GM23338 (cell line): ENCODE measurements at regions not wholly inside any gene's neighbourhood (a gene's known extent, or its start where the extent isn't known, plus 50 kb on each side); places are given as distances from the start of the nearest gene placed in this dataset.

Experiments used
- CREB1 ChIP-seq: fragments of 250-450 bp; sonication (Bioruptor Pico); IDR thresholded peaks from 2 replicates; pipeline ENCODE4 v1.5.0; 2020; ENCODE audit warnings: low read depth, mild to moderate bottlenecking, moderate library complexity
- CTCF ChIP-seq, 2 experiments: fragments of 200-600 bp in 1 of 2; sonication (generic) in 1 of 2; conservative IDR thresholded peaks; 2 replicates each; pipeline versions ENCODE4 v1.5.1 to v1.6.1; 2016 to 2017; ENCODE audit warnings: antibody characterized with exemption in 2 of 2, low read depth in 2 of 2, mild to moderate bottlenecking in 2 of 2, moderate library complexity in 1 of 2
- EZH2 ChIP-seq: fragments of 200-600 bp; sonication (generic); IDR thresholded peaks from one replicate; pipeline ENCODE4 v1.8.0; 2017; ENCODE audit warnings: antibody characterized with exemption, mild to moderate bottlenecking, low read depth; ENCODE audit not compliant: unreplicated experiment
- EZH2phosphoT487 ChIP-seq: fragments of 200-600 bp; sonication (generic); IDR thresholded peaks from one replicate; pipeline ENCODE4 v1.8.1; 2018; ENCODE audit warnings: antibody characterized with exemption; ENCODE audit not compliant: unreplicated experiment
- JUNB ChIP-seq: IDR thresholded peaks from one replicate; pipeline ENCODE4 v1.6.1; 2016; ENCODE audit warnings: antibody characterized with exemption; ENCODE audit not compliant: unreplicated experiment
- NANOG ChIP-seq: IDR thresholded peaks from 2 replicates; pipeline ENCODE4 v1.6.1; 2016; ENCODE audit warnings: antibody characterized with exemption, borderline replicate concordance
- POLR2AphosphoS5 ChIP-seq: IDR thresholded peaks from 2 replicates; pipeline ENCODE4 v1.6.1; 2016; ENCODE audit warnings: antibody characterized with exemption, low read depth
- REST ChIP-seq: IDR thresholded peaks from one replicate; pipeline ENCODE4 v1.6.1; 2018; ENCODE audit warnings: antibody characterized with exemption; ENCODE audit not compliant: unreplicated experiment
- STAT1 ChIP-seq: IDR thresholded peaks from one replicate; pipeline ENCODE4 v1.6.1; 2016; ENCODE audit warnings: antibody characterized with exemption; ENCODE audit not compliant: unreplicated experiment
- ZNF331 ChIP-seq: fragments of 250-450 bp; sonication (Bioruptor Pico); IDR thresholded peaks from 2 replicates; pipeline ENCODE4 v1.5.0; 2020; ENCODE audit warnings: low read depth, mild to moderate bottlenecking, moderate library complexity
- ZNF462 ChIP-seq: fragments of 250-450 bp; sonication (Bioruptor Pico); IDR thresholded peaks from 2 replicates; pipeline ENCODE4 v1.5.0; 2020; ENCODE audit warnings: mild to moderate bottlenecking, moderate library complexity

- no peak for TF ChIP-seq CTCF (conservative IDR thresholded peaks at IDR 0.05; ENCODE audit: low read depth in 2 of 2)
- TF ChIP-seq REST: no peak
- TF ChIP-seq EZH2: no peak
- no peak for TF ChIP-seq POLR2AphosphoS5
- TF ChIP-seq EZH2phosphoT487: no peak
- no peak for TF ChIP-seq CREB1 (CRISPR knock-in tag)
- no peak for TF ChIP-seq STAT1
- TF ChIP-seq JUNB: no peak
- no peak for TF ChIP-seq NANOG
- TF ChIP-seq ZNF331 (CRISPR knock-in tag): no peak
- TF ChIP-seq ZNF462 (CRISPR knock-in tag): no peak
Observed at GRCh38 chr4:34724491-34724890, 1519.8 kb downstream of the ARAP2 start.
